Endothelial cell (in vitro differentiated cells): ENCODE measurements at regions not wholly inside any gene's neighbourhood (a gene's known extent, or its start where the extent isn't known, plus 50 kb on each side); places are given as distances from the start of the nearest gene placed in this dataset.

Source experiments
- DNase-seq: peaks from one replicate; pipeline ENCODE4 v3.0.0; 2021; ENCODE audit warnings: low spot score
- H3K27ac Mint-ChIP-seq: one replicate; pipeline ENCODE4 v1.8.0; 2021; ENCODE audit warnings: mixed read lengths, inconsistent platforms; ENCODE audit not compliant: unreplicated experiment
- H3K27me3 Mint-ChIP-seq: one replicate; pipeline ENCODE4 v1.8.0; 2021; ENCODE audit warnings: mild to moderate bottlenecking, moderate library complexity, mixed read lengths, inconsistent platforms; ENCODE audit not compliant: unreplicated experiment
- H3K36me3 Mint-ChIP-seq: one replicate; pipeline ENCODE4 v1.8.0; 2021; ENCODE audit warnings: mild to moderate bottlenecking, low read depth, mixed read lengths, inconsistent platforms; ENCODE audit not compliant: unreplicated experiment
- H3K4me1 Mint-ChIP-seq: one replicate; pipeline ENCODE4 v1.8.0; 2021; ENCODE audit warnings: mild to moderate bottlenecking, mixed read lengths, inconsistent platforms; ENCODE audit not compliant: unreplicated experiment
- H3K4me3 Mint-ChIP-seq: one replicate; pipeline ENCODE4 v1.8.0; 2021; ENCODE audit warnings: mild to moderate bottlenecking, mixed read lengths, inconsistent platforms; ENCODE audit not compliant: unreplicated experiment
- H3K9me3 Mint-ChIP-seq: one replicate; pipeline ENCODE4 v1.8.0; 2021; ENCODE audit warnings: mixed read lengths, inconsistent platforms; ENCODE audit not compliant: unreplicated experiment
- CTCF ChIP-seq: fragments of 200-600 bp; sonication (generic); IDR thresholded peaks from one replicate; pipeline ENCODE4 v1.5.0; 2021; ENCODE audit warnings: antibody characterized with exemption; ENCODE audit not compliant: unreplicated experiment

- Mint-ChIP-seq H3K4me1 (no peaks in the 10 kb centered on the region), H3K27ac (no peak overlapping the region), H3K36me3 (no peaks in the 10 kb centered on the region), H3K4me3 (no peak overlapping the region), H3K9me3 (no peaks in the 10 kb centered on the region), H3K27me3 (no peaks in the 10 kb centered on the region)
- TF ChIP-seq CTCF, result no peak
- DNase-seq, result no peak
These were observed 1863.6 kb downstream of the STIM2 start for GRCh38 chr4:28724239-28724638.

GRCh38 chr4:28730304-28730703, 1869.7 kb downstream of the STIM2 start:
- no peak for DNase-seq
- Mint-ChIP-seq H3K4me1 (no peaks in the 10 kb centered on the region), H3K4me3 (no peak overlapping the region), H3K27ac (no peak overlapping the region), H3K27me3 (no peaks in the 10 kb centered on the region), H3K36me3 (no peaks in the 10 kb centered on the region), H3K9me3 (no peaks in the 10 kb centered on the region)
- no peak for TF ChIP-seq CTCF

GRCh38 chr4:28744066-28744465, 1883.4 kb downstream of the STIM2 start:
- H3K4me1 Mint-ChIP-seq, result no peaks in the 10 kb centered on the region
- no peak overlapping the region for H3K4me3 Mint-ChIP-seq

GRCh38 chr4:28754376-28754775, 1893.7 kb downstream of the STIM2 start:
- Mint-ChIP-seq H3K9me3 (no peaks in the 10 kb centered on the region), H3K27me3 (no peaks in the 10 kb centered on the region), H3K36me3 (no peaks in the 10 kb centered on the region), H3K27ac (no peak overlapping the region), H3K4me3 (no peak overlapping the region), H3K4me1 (peaks cover 3% of the 10 kb centered on the region)
- no peak for DNase-seq
- no peak for TF ChIP-seq CTCF

More at GRCh38 chr4:28744066-28744465, 1883.4 kb downstream of the STIM2 start:
- Mint-ChIP-seq H3K9me3 (no peaks in the 10 kb centered on the region), H3K27me3 (no peaks in the 10 kb centered on the region), H3K36me3 (no peaks in the 10 kb centered on the region), H3K27ac (no peak overlapping the region)
- no peak for DNase-seq
- no peak for TF ChIP-seq CTCF

- no peaks in the 10 kb centered on the region for H3K9me3 Mint-ChIP-seq
- peaks cover 3% of the 10 kb centered on the region for H3K4me1 Mint-ChIP-seq
- H3K27me3 Mint-ChIP-seq, result no peaks in the 10 kb centered on the region
- DNase-seq, result no peak
- TF ChIP-seq CTCF, result no peak
- no peak overlapping the region for H3K27ac Mint-ChIP-seq
- no peaks in the 10 kb centered on the region for H3K36me3 Mint-ChIP-seq
- no peak overlapping the region for H3K4me3 Mint-ChIP-seq
These were observed 1894.4 kb downstream of the STIM2 start for GRCh38 chr4:28755081-28755480.
